HG02763 (cell line): ENCODE measurements at regions not wholly inside any gene's neighbourhood (a gene's known extent, or its start where the extent isn't known, plus 50 kb on each side); places are given as distances from the start of the nearest gene placed in this dataset.
"Not testable (repeated sequence)": the region's sequence is repeated elsewhere in the genome, so short reads cannot be mapped to it uniquely, and the experiment has no call there.

Experiments used
- ATAC-seq: cut with Tn5 transposase; IDR thresholded peaks from one replicate; pipeline ENCODE4 v1.9.1; 2021; ENCODE audit warnings: mild to moderate bottlenecking, moderate library complexity; ENCODE audit not compliant: unreplicated experiment

DNA sequence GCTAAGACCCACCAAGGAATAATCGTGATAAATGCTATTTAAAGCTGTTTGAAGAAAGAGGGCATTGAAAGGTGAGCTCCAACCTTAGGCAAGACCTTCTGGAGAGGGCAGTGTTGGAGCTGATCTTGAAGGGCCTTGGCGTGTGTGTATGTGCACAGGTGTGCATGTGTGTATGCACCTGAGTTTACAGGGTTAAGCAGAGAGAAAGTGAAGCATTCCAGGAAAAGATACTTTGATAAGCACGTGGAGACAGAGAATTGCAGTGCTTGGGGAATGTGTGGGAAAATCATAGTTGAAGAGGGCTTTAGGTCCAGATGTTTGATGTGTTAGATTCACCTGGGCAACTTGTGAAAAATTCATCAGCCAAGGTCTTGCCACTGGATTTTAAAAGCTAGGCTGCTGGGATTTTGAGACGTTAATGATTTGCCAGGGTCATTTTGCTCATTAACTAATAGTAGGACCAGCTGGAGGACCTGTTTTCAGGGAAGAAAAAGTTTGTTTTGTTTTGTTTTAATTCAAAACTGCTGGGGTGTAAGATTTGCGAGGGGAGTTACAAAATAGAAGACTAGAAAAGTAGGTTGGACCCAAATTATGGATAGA is 78.3 kb upstream of the ANKRD55 start:
- no peak for ATAC-seq

DNA sequence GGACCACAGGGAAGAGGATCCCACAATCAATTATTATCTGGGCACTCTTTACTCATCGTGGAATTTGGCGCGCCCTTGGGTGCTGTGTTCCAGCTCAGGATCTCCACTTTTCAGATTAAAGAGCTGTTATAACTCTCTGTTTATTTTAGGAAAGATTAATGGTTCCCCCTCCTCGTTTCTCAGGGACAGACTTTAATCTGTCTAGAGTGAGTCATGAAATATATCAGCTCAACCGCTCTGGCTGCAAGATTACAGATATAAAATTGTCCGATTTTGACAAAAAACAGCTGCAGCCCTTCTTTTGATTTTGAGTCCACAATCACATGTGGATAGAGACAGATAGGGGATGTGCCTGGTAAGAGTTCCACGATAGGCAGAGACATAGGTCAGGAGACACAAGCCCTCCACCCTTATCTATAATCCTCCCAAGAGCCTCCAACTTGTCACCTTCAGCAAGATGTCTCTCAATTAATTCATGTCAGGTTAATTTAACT is 77.6 kb upstream of the ANKRD55 start:
- ATAC-seq = no peak

DNA sequence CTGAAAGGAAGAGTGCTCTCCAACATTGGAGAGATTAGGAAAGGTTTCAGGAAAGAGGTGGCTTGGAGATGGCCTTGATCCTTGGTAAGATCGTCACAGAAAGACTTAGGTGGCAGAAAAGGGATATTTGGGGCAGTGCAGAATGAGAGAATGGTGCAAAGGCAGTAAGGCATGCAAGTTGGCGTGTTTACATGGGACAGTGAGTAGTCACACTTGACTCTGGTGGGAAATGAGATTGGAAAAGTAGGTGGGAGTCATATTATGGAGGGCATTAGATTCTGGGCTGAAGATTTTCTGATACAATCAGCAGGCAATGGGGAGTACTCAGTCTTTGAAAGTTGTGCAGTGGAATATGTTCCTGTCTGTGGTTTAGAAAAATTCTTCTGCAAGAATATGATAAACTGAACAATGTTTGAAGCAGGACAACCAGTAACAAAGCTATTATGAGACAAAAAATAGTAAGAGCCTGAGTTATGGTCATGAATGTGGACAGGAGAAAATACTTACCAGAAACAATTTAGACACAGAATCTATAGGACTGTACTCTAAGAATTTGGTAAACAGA is 76.2 kb upstream of the ANKRD55 start:
- ATAC-seq = no peak

DNA sequence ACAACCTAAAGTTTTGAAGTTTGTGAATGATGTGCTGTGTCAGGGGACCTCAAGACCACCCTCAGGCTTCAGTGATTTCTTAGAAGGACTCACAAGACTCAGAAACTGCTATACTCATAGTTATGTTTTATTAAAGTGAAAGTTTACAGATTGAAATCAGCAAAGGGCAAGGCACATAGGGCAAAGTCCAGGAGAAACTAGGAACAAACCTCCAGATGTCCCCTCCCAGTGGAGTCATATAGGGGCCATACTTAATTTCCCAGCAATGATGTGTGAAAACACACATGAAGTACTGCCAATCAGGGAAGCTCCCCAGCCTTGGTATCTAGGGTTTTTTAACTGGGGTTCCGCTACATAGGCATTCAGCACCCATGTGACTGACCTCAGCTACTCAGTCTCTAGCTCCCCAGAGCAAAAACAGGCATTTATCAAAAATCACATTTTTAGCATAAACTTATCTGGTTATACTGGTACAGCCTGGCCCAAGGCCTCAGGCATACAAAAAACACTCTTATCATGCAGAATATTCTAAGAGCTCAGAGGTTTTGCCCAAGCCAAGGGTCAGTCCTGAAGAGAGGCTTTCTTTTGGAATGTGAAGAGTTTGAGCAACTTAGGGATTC is 74.7 kb upstream of the ANKRD55 start:
- ATAC-seq = no peak

DNA sequence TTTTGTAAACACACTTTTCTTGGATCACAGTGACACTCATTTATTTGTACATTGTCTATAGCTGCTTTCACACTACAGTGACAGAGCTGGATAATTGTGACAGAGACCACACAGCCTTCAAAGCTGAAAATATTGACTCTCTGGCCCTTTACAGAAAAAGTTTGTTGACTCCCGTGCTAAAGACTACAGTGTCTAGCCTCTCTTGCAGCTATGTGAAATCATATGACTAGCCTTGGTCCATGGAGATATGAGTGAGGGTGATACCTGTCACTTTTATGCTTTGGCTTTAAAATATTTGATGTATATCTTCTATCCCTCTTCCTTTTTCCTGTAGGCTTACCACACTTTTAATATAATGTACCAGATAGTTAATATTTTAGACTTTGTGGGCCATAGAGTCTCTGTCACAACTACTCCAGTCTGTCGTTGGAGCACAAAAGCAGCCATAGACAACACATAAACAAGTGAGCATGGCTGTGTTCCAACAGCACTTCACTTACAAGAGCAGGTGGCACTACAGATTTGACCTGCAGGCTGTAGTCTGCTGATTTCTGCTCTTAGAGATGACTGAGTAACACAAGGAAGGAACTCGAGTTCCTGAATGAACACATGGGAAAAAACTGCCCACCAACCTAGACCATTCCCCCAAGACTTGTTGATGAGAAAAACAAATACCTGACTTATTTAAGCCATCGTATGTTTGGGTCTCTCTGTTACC is 73.5 kb upstream of the ANKRD55 start:
- ATAC-seq = no peak

DNA sequence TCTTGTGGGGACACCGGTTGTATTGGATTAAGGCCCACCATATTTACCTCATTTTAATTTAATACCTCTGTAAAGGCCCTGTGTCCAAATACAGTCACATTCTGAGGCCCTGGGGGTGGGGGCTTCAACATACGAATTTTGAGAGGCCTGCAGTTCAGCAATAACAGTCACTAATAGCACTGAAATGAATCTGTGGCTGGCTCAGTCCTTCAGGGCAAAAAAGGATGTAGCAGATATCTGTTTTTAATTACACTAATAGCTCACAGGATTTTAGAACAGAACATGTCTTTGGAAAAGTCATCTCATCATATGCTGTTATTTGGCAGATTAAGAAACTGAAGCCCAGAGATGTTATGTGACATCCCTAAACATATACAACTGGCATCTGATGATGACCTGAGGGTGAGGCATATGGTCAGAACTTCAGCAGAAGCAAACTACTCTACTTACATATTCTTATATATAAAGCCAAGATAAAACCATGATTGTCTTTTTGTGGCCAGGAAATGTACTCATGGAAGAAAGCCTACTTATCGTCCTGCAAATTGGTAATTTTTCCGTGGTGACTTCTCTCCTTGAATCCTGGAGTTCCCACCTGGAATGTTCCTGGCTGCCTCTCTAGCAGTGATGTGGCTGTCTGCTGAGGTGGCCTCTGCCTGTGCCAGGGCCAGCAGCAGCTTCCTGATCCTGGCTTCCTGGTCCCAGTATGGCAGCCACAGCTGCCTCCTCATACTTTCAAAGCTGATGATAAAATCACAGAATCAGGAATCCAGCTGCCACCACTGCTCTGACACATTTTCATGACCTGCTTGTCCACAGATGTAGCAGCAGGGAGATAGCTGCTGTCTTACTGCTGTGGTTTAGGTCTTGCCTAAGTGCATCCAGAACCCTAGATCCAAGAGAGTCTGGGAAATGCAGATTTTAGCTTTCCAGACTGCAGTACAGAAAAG is 72.1 kb upstream of the ANKRD55 start:
- ATAC-seq = no peak

DNA sequence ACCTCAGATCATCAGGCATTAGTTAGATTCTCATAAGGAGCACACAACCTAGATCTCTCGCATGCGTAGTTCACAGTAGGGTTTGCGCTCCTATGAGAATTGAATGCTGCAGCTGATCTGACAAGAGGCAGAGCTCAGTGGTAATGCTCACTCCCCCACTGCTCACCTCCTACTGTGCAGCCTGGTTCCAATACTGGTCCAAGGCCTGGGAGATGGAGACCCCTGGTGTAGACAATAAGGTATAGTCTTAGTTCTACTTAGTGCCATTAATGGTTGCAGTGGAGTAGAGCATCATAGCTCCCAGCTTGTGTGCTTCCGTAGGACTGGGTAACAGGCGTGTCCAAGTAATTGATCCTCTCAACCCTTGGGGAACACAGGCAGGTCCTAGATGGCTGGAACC is 70.4 kb upstream of the ANKRD55 start:
- ATAC-seq = no peak

DNA sequence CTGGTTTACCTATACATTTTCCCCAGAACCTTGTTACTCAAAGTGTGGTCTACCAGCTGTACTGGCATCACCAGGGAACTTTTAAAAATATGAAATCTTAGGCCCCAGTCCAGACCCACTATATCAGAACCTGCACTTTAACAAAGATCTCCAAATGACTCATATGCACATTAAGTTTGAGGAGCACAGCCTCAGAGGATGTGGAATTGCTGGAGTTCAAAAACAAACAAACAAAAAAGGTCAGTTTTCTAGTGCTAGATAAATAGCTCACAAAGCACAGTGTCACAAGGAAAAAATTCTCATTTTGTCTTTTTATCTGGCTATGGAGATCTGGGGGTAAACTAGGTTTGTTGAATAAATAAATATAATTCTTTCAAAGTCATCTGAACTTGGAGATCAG is 68.9 kb upstream of the ANKRD55 start:
- ATAC-seq = no peak

DNA sequence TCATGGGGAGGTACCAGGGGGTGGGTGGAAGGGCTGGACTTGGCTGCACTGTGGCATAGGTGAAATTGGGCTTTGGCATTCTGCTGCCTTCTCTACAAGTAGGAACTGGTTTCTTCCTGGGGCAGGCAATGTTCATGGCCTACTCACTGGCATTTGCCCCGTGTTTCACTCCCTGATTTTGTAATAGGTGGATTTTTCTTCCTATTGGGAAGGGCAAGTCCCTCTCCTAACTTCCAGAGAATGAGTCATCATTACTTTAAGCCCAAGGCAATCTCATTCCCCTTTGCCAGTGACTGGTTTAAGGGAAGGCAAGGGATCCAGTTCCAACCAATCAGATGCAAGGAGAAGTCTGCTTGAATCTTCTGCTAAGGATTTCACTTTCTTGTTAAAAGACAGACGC is 67.9 kb upstream of the ANKRD55 start:
- ATAC-seq = no peak

DNA sequence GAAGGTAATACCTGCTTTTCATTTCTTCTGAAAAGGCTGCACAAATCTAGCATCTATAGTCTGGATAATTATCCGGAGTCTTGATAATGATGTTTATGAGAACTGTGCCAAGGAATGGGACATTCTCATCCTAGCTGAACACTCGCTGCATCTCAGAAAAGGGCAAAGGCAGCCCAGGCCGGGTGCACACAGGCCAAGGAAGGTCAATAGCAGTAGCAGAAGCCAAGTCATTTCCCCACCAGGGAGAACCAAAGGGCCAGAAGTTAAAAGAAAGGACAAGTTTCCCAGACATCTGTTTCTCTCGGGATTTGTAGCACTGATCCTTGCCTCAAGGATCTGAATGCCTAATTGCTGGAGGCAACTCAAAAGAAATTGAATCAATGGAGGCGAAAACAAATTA is 66.1 kb upstream of the ANKRD55 start:
- ATAC-seq = no peak

DNA sequence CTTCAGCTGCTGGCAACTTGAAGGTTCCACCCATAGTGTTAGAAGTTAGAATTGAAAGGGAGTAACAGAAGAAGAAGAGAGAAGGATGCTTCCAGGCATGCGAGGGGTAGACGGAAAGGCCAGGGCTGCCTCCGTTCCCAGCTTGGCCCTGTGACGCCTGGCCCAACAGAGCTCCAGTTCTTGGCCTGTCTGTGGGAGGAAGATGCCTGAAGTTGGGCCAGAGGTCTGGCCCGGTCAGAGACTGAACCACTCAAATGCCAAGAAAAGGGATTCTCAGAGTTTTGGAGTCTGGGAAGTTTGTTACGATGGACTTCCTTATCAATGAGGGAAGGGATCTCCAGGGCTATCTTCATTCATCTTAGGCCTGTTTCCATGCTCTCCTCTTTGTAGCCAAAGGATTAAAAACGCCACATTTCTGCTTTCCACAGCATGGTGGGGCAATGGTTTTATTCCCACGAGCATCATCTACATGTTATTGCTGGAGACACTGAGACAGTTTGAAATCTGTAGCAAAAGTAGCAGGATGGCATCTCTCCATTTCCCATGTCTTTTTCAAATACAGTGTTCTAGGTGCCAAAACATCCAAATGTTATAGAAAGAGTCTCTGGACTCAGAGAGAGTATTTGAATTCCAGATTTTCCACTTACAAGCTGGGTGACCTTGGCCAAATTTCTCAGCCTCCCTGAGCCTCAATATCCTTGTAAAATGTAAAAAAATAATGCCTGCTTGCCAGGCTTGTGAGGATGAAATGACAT is 65.4 kb upstream of the ANKRD55 start:
- no peak for ATAC-seq

DNA sequence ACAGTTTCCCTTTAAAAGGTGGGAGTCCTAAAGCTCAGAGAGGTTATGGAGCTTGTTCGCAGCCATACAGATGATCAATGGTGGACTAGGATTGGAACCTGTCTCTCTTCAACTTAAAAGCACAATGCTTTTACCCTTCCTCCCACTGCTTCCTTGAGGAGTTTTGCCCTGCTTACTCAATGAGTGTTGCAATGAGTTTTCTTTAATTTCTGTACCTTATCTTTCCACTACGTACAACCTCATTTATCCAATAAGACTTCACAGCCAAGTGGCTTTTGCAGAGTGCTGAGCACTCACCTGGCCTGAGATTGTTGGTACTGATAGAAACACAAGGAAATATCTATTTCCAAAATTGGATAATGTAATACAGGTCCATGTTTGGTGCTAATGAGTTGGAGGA is 64.7 kb upstream of the ANKRD55 start:
- ATAC-seq = no peak

DNA sequence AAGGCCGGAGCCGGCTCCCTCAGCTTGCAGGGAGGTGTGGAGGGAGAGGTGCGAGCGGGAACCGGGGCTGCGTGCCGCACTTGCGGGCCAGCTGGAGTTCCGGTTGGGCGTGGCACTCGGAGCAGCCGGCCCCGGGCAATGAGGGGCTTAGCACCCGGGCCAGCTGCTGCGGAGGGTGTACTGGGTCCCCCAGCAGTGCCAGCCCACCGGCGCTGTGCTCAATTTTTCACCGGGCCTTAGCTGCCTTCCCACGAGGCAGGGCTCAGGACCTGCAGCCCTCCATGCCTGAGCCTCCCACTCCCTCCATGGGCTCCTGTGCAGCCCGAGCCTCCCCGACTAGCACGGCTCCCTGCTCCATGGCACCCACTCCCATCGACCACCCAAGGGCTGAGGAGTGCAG is 62.2 kb upstream of the ANKRD55 start:
- not testable (repeated sequence) for ATAC-seq

DNA sequence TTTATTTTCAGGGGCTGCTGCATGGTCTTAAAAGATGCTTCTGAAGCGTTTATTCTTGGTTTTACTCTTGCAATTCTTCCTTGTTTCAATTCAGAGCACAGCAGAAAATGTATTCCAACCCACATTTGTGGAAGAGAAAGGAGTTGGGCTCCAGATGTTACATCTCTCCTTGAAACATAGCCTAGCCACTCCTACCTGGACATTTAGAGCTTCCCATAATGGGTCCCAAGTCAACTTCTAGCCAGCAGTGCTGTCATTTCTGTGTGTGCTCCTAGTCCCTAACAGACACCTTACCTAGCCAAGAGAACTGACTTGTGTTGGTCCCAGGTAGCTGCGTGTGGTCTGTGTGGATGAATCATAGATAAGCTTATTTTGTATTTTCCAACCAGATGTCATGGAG is 61.2 kb upstream of the ANKRD55 start:
- ATAC-seq = no peak

DNA sequence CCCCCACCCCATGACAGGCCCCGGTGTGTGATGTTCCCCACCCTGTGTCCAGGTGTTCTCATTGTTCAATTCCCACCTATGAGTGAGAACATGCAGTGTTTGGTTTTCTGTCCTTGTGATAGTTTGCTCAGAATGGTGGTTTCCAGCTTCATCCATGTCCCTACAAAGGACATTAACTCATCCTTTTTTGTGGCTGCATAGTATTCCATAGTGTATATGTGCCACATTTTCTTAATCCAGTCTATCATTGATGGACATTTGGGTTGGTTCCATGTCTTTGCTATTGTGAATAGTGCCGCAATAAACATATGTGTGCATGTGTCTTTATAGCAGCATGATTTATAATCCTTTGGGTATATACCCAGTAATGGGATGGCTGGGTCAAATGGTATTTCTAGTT is 59.7 kb upstream of the ANKRD55 start:
- ATAC-seq = not testable (repeated sequence)

DNA sequence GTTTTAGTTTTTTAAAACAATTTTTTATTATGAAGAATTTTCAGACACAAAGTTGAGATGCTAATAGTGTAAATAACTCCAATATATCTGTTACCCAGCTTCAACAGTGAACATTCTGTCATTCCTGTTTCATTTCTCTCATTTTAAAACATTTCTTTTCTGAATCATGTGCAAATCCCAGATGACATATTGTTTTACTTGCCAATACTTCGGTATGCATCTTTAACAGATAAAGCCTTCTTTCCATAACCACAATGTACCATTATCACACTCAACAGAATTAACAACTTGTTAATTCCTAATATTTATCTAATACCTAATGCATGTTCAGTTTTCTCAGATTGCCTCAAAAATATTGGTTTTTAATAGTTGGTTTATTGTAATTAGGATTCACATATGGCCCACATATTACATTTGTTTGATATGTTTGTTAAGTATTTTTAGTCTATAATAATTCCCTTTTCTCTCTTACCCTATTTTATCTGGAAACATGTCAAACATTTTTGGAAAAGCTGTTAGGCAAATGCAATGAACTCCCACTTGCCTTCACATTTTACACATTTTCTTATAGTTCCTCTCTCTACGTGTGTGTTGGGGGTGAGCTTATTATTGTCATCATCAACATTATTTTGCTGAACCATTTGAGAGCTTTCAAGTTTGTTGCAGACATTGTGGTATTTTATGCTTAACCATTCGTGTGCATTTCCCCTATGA is 58.7 kb upstream of the ANKRD55 start:
- ATAC-seq = no peak

DNA sequence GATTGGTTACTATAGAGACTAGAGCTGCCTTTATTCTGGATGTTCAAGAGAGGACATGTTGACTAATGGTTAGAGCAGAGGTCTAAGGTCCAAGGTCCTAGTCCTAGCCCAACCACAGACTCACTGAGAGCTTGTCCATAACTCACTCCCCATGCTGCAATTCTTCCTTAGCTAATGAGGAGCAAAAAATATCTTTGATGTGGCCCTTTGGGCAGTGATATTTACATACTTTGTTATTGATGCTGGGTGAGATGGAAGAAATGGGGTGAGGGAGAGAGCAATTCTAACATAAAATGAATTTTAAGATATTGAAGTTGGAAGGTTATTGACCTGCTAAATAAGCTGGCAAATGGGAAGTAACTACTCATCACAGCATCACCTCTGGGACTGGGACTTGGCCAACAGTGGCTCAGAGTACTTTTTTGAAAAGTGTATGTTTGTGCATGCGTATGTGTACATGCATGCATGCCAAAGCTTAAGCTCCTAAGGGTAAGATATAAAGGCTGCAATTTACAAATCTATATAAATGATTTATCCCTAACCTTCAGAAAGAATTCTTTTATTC is 58.0 kb upstream of the ANKRD55 start:
- ATAC-seq = no peak

DNA sequence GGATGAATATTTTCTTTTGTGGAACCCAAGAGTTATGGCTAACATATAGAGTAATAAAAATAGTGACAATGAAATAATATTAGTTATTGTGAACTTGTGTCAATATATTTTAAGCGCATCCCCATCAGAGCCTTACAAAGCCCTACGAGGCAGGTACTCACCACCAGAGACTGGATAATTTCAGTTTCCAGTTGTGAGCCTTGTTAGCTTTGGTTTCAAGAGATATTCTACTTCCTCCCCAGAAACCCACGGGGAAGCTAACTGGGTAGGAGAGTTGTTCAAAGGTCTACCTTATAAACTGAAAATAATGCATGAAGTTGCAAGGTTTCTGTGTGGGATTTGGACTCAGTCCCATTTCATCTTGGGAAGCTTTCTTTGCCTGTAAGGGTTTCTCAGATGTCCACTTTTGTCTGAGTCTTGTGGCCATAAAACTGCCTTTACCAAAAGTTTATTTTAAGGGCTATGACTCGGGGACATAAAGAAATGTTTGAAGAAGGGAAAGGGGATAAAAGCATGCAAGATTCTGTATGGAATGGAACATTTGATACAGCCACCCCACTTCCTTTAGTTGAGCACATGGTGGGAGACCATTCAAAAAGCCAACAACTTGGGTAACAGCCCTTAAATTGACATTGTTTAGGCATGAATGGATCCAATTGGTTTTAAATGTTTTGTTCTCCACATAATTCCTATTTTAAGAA is 57.4 kb upstream of the ANKRD55 start:
- ATAC-seq = no peak

DNA sequence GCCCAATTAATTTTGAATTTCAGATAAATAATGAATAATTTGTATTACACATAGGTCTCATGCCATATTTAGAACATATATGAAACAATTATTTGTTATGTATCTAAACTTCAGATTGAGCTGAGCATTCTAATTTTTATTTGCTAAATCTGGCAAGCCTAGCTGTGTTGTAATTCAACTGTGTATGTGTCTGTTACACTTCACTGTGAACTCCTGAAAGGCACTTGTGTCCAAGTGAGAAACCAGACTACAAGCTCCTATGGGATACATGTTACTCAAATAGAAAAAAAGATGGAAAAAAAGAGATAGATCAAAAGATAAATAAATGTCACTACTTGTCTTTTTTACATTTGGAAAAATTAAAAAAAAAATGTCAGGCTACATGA is 56.5 kb upstream of the ANKRD55 start:
- ATAC-seq = no peak
